ENCODE measurements at regions not wholly inside any gene's neighbourhood (a gene's known extent, or its start where the extent isn't known, plus 50 kb on each side); places are given as distances from the start of the nearest gene placed in this dataset.

GRCh38 chr14:22194664-22195063 lies 394.4 kb downstream of the DAD1 start (continued):
- TF ChIP-seq SIN3A (conservative IDR thresholded peaks at IDR 0.05 in 1 of 2, IDR thresholded peaks at IDR 0.05 in 1 of 2; ENCODE audit: low read depth in 1 of 2, low read length in 2 of 2): no peak
